Common myeloid progenitor, CD34-positive (primary cell): ENCODE measurements at regions not wholly inside any gene's neighbourhood (a gene's known extent, or its start where the extent isn't known, plus 50 kb on each side); places are given as distances from the start of the nearest gene placed in this dataset.

Experiments used
- CTCF ChIA-PET: fragments of 350-600 bp; sonication (Branson Sonifier 250); formaldehyde crosslinking; loops from one replicate; lab custom pipeline; 2021; ENCODE audit warnings: antibody characterized with exemption; lab: Charles Lee
- POLR2A ChIA-PET: fragments of 350-600 bp; sonication (Branson Sonifier 250); formaldehyde crosslinking; loops from one replicate; lab custom pipeline; 2021; ENCODE audit warnings: antibody characterized with exemption; lab: Charles Lee
- DNase-seq, 3 donors: peaks; one replicate each; pipeline versions ENCODE4 v3.0.0 to v3.0.0-alpha.2; 2013
- H3K27ac ChIP-seq, 2 experiments: 1 replicate in 1 of 2; 2 replicates in 1 of 2; pipeline ENCODE4 v1.7.0; 2013; ENCODE audit warnings: inconsistent platforms in 2 of 2, low read length in 2 of 2, mild to moderate bottlenecking in 2 of 2, low read depth in 1 of 2, moderate library complexity in 1 of 2; ENCODE audit not compliant: severe bottlenecking in 2 of 2, insufficient read depth in 1 of 2, poor library complexity in 1 of 2
- H3K27me3 ChIP-seq, 5 experiments: replicated peaks in 2 of 5; 1 replicate in 3 of 5; 2 replicates in 2 of 5; pipeline versions ENCODE4 v1.6.1 to v1.7.0; 2013; ENCODE audit warnings: low read length in 4 of 5, mild to moderate bottlenecking in 2 of 5, moderate library complexity in 2 of 5, inconsistent platforms in 1 of 5; ENCODE audit not compliant: insufficient read depth in 5 of 5, control insufficient read depth in 4 of 5
- H3K36me3 ChIP-seq, 4 experiments: 1 replicate in 2 of 4; 2 replicates in 2 of 4; pipeline versions ENCODE4 v1.6.1 to v1.7.0; 2013; ENCODE audit warnings: low read length in 3 of 4, control low read depth in 1 of 4, mild to moderate bottlenecking in 1 of 4; ENCODE audit not compliant: control insufficient read depth in 4 of 4, insufficient read depth in 4 of 4
- H3K4me1 ChIP-seq, 4 experiments: 1 replicate in 3 of 4; 2 replicates in 1 of 4; pipeline versions ENCODE4 v1.6.1 to v1.7.1; 2013; ENCODE audit warnings: low read length in 3 of 4, mild to moderate bottlenecking in 3 of 4, control low read depth in 1 of 4, inconsistent platforms in 1 of 4, moderate library complexity in 1 of 4; ENCODE audit not compliant: control insufficient read depth in 4 of 4, insufficient read depth in 4 of 4; ENCODE audit errors: control extremely low read depth in 1 of 4
- H3K4me3 ChIP-seq, 7 experiments: 1 replicate in 4 of 7; 2 replicates in 3 of 7; pipeline versions ENCODE4 v1.5.1 to v1.7.0; 2013; ENCODE audit warnings: mild to moderate bottlenecking in 7 of 7, low read length in 6 of 7, moderate library complexity in 6 of 7, inconsistent platforms in 2 of 7, low read depth in 2 of 7, control low read depth in 1 of 7; ENCODE audit not compliant: insufficient read depth in 4 of 7, control insufficient read depth in 1 of 7; ENCODE audit errors: extremely low read depth in 1 of 7
- H3K9me3 ChIP-seq, 5 experiments: 1 replicate in 4 of 5; 2 replicates in 1 of 5; pipeline versions ENCODE4 v1.6.1 to v1.7.1; 2013; ENCODE audit warnings: low read length in 4 of 5, mild to moderate bottlenecking in 2 of 5, inconsistent platforms in 1 of 5, low read depth in 1 of 5, moderate library complexity in 1 of 5; ENCODE audit not compliant: control insufficient read depth in 4 of 5, insufficient read depth in 2 of 5; ENCODE audit errors: control extremely low read depth in 1 of 5
- WGBS: methylation state at CpG from one replicate; pipeline ENCODE4 v1.1.5; 2013; ENCODE audit not compliant: insufficient coverage; 5-methylcytosine and 5-hydroxymethylcytosine counted together

DNA sequence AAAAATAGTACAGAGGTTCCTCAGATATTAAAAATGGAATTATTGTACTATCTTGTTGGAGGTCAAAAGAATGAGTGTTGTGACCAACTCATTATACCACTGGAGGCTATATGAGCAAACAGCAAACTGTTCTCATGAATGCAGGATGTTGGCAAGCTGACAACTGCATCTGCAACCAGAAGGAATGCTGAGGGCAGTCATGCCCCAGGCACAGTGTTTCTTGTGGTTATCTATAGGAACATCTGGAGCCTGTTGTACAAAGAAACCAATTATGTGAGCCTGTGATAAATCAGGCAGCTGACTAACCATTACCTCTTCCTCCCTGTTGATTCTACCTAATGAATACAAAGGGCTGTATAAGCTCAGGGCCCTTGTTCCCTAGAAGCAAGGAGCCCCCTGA is 2057.1 kb downstream of the TP53TG3F start:
- H3K27ac ChIP-seq, result no peak overlapping the region
- H3K36me3 ChIP-seq, result no peaks in the 10 kb centered on the region
- ChIA-PET POLR2A (no interaction called here), CTCF (no interaction called here)
- H3K4me3 ChIP-seq, result no peak overlapping the region
- no peaks in the 10 kb centered on the region for H3K4me1 ChIP-seq
- no peak for DNase-seq
- H3K27me3 ChIP-seq, result no peaks in the 10 kb centered on the region
- H3K9me3 ChIP-seq, result peaks cover 0 to 4% (median 0%) of the 10 kb centered on the region in 5 experiments

DNA sequence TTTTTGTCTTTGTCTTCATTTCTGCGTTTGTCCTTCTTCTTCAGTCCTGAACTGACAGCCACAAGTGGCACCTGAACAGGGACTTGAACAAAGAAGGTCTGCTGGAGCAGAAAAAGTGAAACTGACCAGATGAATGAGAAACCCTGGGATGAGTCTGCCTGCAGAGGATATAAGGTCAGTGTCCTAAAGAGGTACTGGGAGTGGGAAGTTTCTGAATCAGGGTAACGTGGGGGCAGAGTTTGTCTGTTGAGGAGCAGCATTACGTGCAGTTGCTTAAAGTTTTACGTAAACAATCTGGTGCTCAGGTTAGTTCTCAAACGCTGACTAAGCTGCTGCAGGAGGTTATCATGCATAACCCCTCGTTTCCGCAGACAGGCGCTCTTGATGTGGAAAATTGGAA is 2057.6 kb downstream of the TP53TG3F start:
- H3K9me3 ChIP-seq, result peaks cover 0 to 4% (median 0%) of the 10 kb centered on the region in 5 experiments
- H3K27me3 ChIP-seq, result no peaks in the 10 kb centered on the region
- WGBS, result 64% methylated on average over 4 of the region's 8 CpGs
- H3K4me1 ChIP-seq, result no peaks in the 10 kb centered on the region
- H3K27ac ChIP-seq, result no peak overlapping the region
- DNase-seq, result no peak
- no peaks in the 10 kb centered on the region for H3K36me3 ChIP-seq
- CTCF ChIA-PET, result no interaction called here
- POLR2A ChIA-PET, result no interaction called here
- no peak overlapping the region for H3K4me3 ChIP-seq

DNA sequence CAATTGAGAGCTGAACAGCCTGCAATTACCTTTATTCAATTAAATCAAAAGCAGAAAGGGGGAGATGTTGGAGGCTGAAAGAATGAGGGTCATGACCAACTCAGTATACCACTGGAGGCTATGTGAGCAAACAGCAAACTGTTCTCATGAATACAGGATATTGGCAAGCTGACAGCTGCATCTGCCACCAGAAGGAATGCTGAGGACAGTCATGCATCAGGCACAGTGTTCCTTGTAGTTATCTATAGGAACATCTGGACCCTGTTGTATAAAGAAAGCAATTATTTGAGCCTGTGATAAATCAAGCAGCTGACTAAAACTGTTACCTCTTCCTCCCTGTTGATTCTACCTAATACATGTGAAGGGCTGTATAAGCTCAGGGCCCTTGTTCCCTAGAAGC is 2064.6 kb downstream of the TP53TG3F start:
- Histone ChIP-seq H3K4me1 (no peaks in the 10 kb centered on the region), H3K36me3 (no peaks in the 10 kb centered on the region), H3K27me3 (no peaks in the 10 kb centered on the region), H3K27ac (no peak overlapping the region), H3K4me3 (no peak overlapping the region), H3K9me3 (peaks cover 0 to 9% (median 0%) of the 10 kb centered on the region in 5 experiments)
- CTCF ChIA-PET, result no interaction called here
- DNase-seq, result no peak
- POLR2A ChIA-PET, result no interaction called here

DNA sequence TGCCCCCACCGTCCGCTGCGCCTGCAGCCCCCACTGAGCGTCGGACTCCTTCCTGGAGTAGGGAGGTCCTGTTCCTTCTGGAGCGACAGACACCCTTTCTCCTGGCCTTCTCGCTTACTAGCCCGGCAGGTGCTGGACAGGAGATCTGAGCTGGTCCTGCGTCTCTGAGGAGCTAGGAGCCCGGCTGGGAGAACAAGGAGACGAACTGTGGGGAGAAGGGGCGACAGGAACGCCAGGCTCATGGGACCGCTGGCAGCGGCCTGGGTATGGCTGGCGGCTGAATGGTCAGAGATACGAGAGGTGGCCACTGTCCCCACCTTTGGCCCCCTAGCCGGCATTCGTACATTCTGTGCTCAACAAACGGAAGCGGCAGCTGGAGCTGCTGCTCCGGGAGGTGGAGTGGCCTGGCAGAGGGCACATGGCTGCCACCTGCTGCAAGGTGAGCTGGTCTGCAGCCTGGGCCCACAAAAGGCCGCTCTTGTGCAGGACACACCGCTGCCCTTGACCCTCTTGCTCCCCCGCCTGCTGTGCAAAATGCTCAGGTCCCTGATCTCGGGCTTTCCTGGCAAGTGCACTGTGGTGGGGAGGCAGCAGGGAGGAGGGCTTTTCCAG is 2066.7 kb downstream of the TP53TG3F start:
- H3K4me1 ChIP-seq, result no peaks in the 10 kb centered on the region
- POLR2A ChIA-PET, result no interaction called here
- H3K4me3 ChIP-seq, result no peak overlapping the region
- CTCF ChIA-PET, result no interaction called here
- DNase-seq, result no peak
- 75% methylated on average over 25 of the region's 26 CpGs for WGBS
- H3K36me3 ChIP-seq, result no peaks in the 10 kb centered on the region
- H3K27me3 ChIP-seq, result no peaks in the 10 kb centered on the region
- no peak overlapping the region for H3K27ac ChIP-seq
- H3K9me3 ChIP-seq, result peaks cover 0 to 9% (median 0%) of the 10 kb centered on the region in 5 experiments

GRCh38 chr16:35532576-35532975 is 2073.2 kb downstream of the TP53TG3F start:
- Histone ChIP-seq H3K27ac (no peak overlapping the region), H3K36me3 (no peaks in the 10 kb centered on the region), H3K4me3 (no peak overlapping the region), H3K9me3 (peaks cover 0 to 20% (median 2%) of the 10 kb centered on the region in 5 experiments), H3K4me1 (no peaks in the 10 kb centered on the region), H3K27me3 (no peaks in the 10 kb centered on the region)
- DNase-seq, result no peak
- ChIA-PET POLR2A (no interaction called here), CTCF (no interaction called here)
- 77% methylated on average over 3 of the region's 4 CpGs for WGBS

- DNase-seq, result no peak
- POLR2A ChIA-PET, result no interaction called here
- Histone ChIP-seq H3K4me1 (no peaks in the 10 kb centered on the region), H3K27me3 (no peaks in the 10 kb centered on the region), H3K36me3 (no peaks in the 10 kb centered on the region), H3K9me3 (peaks cover 0 to 13% (median 2%) of the 10 kb centered on the region in 5 experiments), H3K4me3 (no peak overlapping the region), H3K27ac (no peak overlapping the region)
- no CpG with 5 or more reads among the region's 2 CpGs for WGBS
- CTCF ChIA-PET, result no interaction called here
Measured at GRCh38 chr16:35533683-35534082, 2074.3 kb downstream of the TP53TG3F start.

- 80% methylated on average over 27 of the region's 27 CpGs for WGBS
- Histone ChIP-seq H3K4me1 (no peaks in the 10 kb centered on the region), H3K36me3 (no peaks in the 10 kb centered on the region), H3K9me3 (peaks cover 0 to 5% (median 0%) of the 10 kb centered on the region in 5 experiments), H3K27ac (no peak overlapping the region), H3K27me3 (no peaks in the 10 kb centered on the region), H3K4me3 (no peak overlapping the region)
- ChIA-PET POLR2A (no interaction called here), CTCF (no interaction called here)
- DNase-seq, result no peak
Measured at GRCh38 chr16:35543486-35543885, 2084.1 kb downstream of the TP53TG3F start.
